ENCODE measurements at regions not wholly inside any gene's neighbourhood (a gene's known extent, or its start where the extent isn't known, plus 50 kb on each side); places are given as distances from the start of the nearest gene placed in this dataset.
A peak's percentile ranks its signal among the peaks of the same experiment; 100 is the strongest.

DNA sequence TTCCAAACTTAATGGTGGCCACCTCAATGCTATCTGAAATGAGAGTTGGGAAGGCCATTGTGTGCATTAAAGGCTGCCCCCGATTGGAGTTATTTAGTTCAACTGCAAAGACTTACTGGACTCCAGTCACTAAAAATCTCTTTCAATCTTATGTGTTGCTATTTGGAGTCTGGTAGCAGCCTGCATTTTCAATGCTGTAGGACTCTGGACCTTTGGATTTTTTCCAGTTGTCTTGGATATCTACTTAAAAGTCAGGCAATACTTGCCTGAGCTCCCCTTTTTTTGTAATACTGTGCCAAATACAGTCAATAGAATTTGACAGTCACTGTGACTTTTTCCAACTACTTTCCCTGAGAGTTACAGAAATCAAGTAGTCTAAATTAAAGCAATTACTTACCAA lies 281.9 kb downstream of the TRIB2 start:
- Histone ChIP-seq H3K4me1 (ENCODE audit: insufficient read depth, low read length) (peaks cover 20% of the 10 kb centered on the region), H3K27ac (ENCODE audit: low read length) (no peak overlapping the region), H3K9ac (ENCODE audit: low read depth, low read length) (no peak overlapping the region), H3K4me3 (ENCODE audit: low read depth in 1 of 2, low read length in 2 of 2) (no peak overlapping the region), H3K36me3 (ENCODE audit: insufficient read depth, low read length) (no peaks in the 10 kb centered on the region), H3K79me2 (ENCODE audit: insufficient read depth, low read length) (no peaks in the 10 kb centered on the region), H4K20me1 (ENCODE audit: insufficient read depth, low read length) (no peaks in the 10 kb centered on the region), H3K4me2 (ENCODE audit: insufficient read depth, low read length) (no peak overlapping the region), H3K9me3 (ENCODE audit: insufficient read depth, low read length, severe bottlenecking) (no peaks in the 10 kb centered on the region), H2AFZ (ENCODE audit: low read depth, low read length) (no peak overlapping the region), H3K27me3 (ENCODE audit: insufficient read depth, low read length, poor library complexity) (no peaks in the 10 kb centered on the region)
- no peak for TF ChIP-seq EZH2 (IDR thresholded peaks at IDR 0.05; ENCODE audit: borderline replicate concordance, low read depth, low read length, severe bottlenecking)
- TF ChIP-seq, protein P1, sequence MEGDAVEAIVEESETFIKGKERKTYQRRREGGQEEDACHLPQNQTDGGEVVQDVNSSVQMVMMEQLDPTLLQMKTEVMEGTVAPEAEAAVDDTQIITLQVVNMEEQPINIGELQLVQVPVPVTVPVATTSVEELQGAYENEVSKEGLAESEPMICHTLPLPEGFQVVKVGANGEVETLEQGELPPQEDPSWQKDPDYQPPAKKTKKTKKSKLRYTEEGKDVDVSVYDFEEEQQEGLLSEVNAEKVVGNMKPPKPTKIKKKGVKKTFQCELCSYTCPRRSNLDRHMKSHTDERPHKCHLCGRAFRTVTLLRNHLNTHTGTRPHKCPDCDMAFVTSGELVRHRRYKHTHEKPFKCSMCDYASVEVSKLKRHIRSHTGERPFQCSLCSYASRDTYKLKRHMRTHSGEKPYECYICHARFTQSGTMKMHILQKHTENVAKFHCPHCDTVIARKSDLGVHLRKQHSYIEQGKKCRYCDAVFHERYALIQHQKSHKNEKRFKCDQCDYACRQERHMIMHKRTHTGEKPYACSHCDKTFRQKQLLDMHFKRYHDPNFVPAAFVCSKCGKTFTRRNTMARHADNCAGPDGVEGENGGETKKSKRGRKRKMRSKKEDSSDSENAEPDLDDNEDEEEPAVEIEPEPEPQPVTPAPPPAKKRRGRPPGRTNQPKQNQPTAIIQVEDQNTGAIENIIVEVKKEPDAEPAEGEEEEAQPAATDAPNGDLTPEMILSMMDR (IDR thresholded peaks at IDR 0.05; ENCODE audit: borderline replicate concordance, extremely low read depth, low read length, poor library complexity, severe bottlenecking): no peak
- DNase-seq (no peak), ATAC-seq (ENCODE audit: insufficient read depth, low read depth) (no peak)

DNA sequence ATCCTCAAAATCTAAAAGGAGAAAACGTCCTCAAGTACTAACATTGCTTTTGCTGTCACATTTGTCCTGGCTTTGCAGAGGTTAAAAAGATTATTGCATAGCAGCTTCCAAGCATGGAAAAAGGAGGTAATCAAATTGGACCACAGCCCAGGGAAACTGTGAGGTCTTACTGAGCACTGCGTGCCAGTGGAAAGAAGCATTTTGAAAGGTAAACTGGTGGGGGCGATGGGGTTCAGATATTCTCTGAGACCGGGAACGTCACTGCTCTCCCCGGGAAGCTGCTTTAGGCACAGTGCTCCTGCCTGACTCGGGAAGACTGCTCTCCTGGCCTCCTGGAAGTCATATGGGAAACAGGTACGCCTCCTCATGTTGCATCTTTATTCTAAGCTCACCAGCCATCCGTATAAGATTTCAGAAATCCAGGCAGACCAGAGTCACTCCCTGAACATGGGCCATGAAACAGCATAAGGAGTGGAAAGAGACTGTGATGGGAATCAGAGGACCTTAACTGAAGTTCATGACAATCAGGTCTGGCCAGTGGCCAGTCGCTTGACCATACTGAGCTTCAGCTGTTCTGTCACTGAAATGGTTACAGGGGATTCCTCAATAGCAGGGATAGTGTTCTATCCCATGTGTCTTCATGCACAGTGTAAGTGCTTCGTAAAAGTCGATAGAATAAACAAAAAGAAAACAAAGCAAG lies 284.1 kb downstream of the TRIB2 start:
- DNase-seq: no peak
- peak; percentile 28; the same call in 2 of the 3 replicates for ATAC-seq (ENCODE audit: insufficient read depth, low read depth)
- no peak overlapping the region for H3K4me3 ChIP-seq (ENCODE audit: low read depth in 1 of 2, low read length in 2 of 2)

DNA sequence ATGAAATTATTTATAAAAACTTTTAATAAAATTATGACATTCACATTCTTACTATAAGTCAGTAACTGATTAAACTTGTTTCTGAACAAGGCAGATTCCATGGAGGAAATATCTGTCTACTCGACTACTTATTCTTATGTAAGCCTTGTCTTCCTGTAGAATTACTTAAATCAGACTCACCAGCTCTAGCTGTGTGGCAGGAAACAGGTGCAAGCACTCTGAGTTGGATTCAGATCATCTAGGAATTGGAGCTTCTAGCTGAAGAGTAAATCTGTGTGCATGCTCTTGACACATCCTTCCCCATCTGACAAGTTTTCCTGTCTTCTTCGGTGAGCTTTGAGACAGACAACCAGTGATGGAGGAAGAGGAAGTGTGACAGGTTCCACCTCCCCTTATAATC lies 284.7 kb downstream of the TRIB2 start:
- no peak overlapping the region for H2AFZ ChIP-seq (ENCODE audit: low read depth, low read length)
- no peaks in the 10 kb centered on the region for H3K9me3 ChIP-seq (ENCODE audit: insufficient read depth, low read length, severe bottlenecking)
- no peaks in the 10 kb centered on the region for H3K79me2 ChIP-seq (ENCODE audit: insufficient read depth, low read length)
- no peak overlapping the region for H3K4me2 ChIP-seq (ENCODE audit: insufficient read depth, low read length)
- no peaks in the 10 kb centered on the region for H3K36me3 ChIP-seq (ENCODE audit: insufficient read depth, low read length)
- no peak overlapping the region for H3K9ac ChIP-seq (ENCODE audit: low read depth, low read length)
- peaks cover 27% of the 10 kb centered on the region for H3K4me1 ChIP-seq (ENCODE audit: insufficient read depth, low read length)
- H3K27ac ChIP-seq (ENCODE audit: low read length): no peak overlapping the region
- ATAC-seq (ENCODE audit: insufficient read depth, low read depth) (peak; percentile 94), DNase-seq (peak; percentile 56)
- H3K27me3 ChIP-seq (ENCODE audit: insufficient read depth, low read length, poor library complexity): no peaks in the 10 kb centered on the region
- H4K20me1 ChIP-seq (ENCODE audit: insufficient read depth, low read length): no peaks in the 10 kb centered on the region
- no peak overlapping the region for H3K4me3 ChIP-seq (ENCODE audit: low read depth in 1 of 2, low read length in 2 of 2)
- no peak for TF ChIP-seq EZH2 (IDR thresholded peaks at IDR 0.05; ENCODE audit: borderline replicate concordance, low read depth, low read length, severe bottlenecking)
- TF ChIP-seq, protein P1 (IDR thresholded peaks at IDR 0.05; ENCODE audit: borderline replicate concordance, extremely low read depth, low read length, poor library complexity, severe bottlenecking): no peak

More for the DNA sequence above, 284.1 kb downstream of the TRIB2 start:
- no peaks in the 10 kb centered on the region for H3K79me2 ChIP-seq (ENCODE audit: insufficient read depth, low read length)
- H3K9me3 ChIP-seq (ENCODE audit: insufficient read depth, low read length, severe bottlenecking): no peaks in the 10 kb centered on the region
- no peak for TF ChIP-seq EZH2 (IDR thresholded peaks at IDR 0.05; ENCODE audit: borderline replicate concordance, low read depth, low read length, severe bottlenecking)
- TF ChIP-seq, protein P1 (IDR thresholded peaks at IDR 0.05; ENCODE audit: borderline replicate concordance, extremely low read depth, low read length, poor library complexity, severe bottlenecking): no peak
- peak overlapping the region; percentile 18; the same call in 1 of the 2 replicates for H3K27ac ChIP-seq (ENCODE audit: low read length)
- no peak overlapping the region; the same call in 1 of the 2 replicates for H2AFZ ChIP-seq (ENCODE audit: low read depth, low read length)
- H3K4me1 ChIP-seq (ENCODE audit: insufficient read depth, low read length): peaks cover 22% of the 10 kb centered on the region
- H4K20me1 ChIP-seq (ENCODE audit: insufficient read depth, low read length): no peaks in the 10 kb centered on the region
- H3K4me2 ChIP-seq (ENCODE audit: insufficient read depth, low read length): no peak overlapping the region
- H3K36me3 ChIP-seq (ENCODE audit: insufficient read depth, low read length): no peaks in the 10 kb centered on the region
- no peaks in the 10 kb centered on the region for H3K27me3 ChIP-seq (ENCODE audit: insufficient read depth, low read length, poor library complexity)
- no peak overlapping the region for H3K9ac ChIP-seq (ENCODE audit: low read depth, low read length)
